CD4-positive, alpha-beta memory T cell (primary cell): ENCODE measurements at regions not wholly inside any gene's neighbourhood (a gene's known extent, or its start where the extent isn't known, plus 50 kb on each side); places are given as distances from the start of the nearest gene placed in this dataset.
A peak's percentile ranks its signal among the peaks of the same experiment; 100 is the strongest.
"Not testable (repeated sequence)": the region's sequence is repeated elsewhere in the genome, so short reads cannot be mapped to it uniquely, and the experiment has no call there.

Source experiments
- CTCF ChIA-PET: fragments of 350-600 bp; sonication (Branson Sonifier 250); formaldehyde crosslinking; loops from one replicate; lab custom pipeline; 2021; ENCODE audit warnings: inconsistent platforms; ENCODE audit not compliant: partially characterized antibody; lab: Charles Lee
- POLR2A ChIA-PET: fragments of 350-600 bp; sonication (Branson Sonifier 250); formaldehyde crosslinking; loops from one replicate; lab custom pipeline; 2021; ENCODE audit not compliant: partially characterized antibody; lab: Charles Lee
- DNase-seq, 5 donors: peaks; one replicate each; pipeline versions ENCODE4 v3.0.0 to v3.0.0-alpha.2; 2020 to 2022; ENCODE audit warnings: mixed read lengths in 1 of 5
- H3K27ac ChIP-seq: one replicate; pipeline ENCODE4 v1.7.0; 2013; ENCODE audit warnings: low read depth, low read length
- H3K27me3 ChIP-seq: 2 replicates; pipeline ENCODE4 v1.7.0; 2013; ENCODE audit warnings: mild to moderate bottlenecking, low read length, moderate library complexity; ENCODE audit not compliant: insufficient read depth
- H3K36me3 ChIP-seq: 2 replicates; pipeline ENCODE4 v1.7.0; 2013; ENCODE audit warnings: mild to moderate bottlenecking, low read length, moderate library complexity; ENCODE audit not compliant: insufficient read depth
- H3K4me1 ChIP-seq: 2 replicates; pipeline ENCODE4 v1.7.0; 2013; ENCODE audit warnings: mild to moderate bottlenecking, low read length, moderate library complexity; ENCODE audit not compliant: insufficient read depth
- H3K4me3 ChIP-seq, 2 donors: one replicate each; pipeline ENCODE4 v1.7.0; 2013; ENCODE audit warnings: low read length in 2 of 2, mild to moderate bottlenecking in 1 of 2
- H3K9me3 ChIP-seq, 2 donors: one replicate each; pipeline ENCODE4 v1.7.0; 2013; ENCODE audit warnings: low read length in 2 of 2, control low read depth in 1 of 2; ENCODE audit not compliant: control insufficient read depth in 1 of 2
- H3K27ac Mint-ChIP-seq, 7 donors: one replicate each; pipeline ENCODE4 v1.8.0; 2020 to 2021; ENCODE audit warnings: mixed read lengths in 7 of 7, mild to moderate bottlenecking in 6 of 7, inconsistent platforms in 3 of 7, moderate library complexity in 3 of 7
- H3K27me3 Mint-ChIP-seq, 2 donors: one replicate each; pipeline ENCODE4 v1.8.0; 2020 to 2021; ENCODE audit warnings: mixed read lengths in 2 of 2
- H3K36me3 Mint-ChIP-seq, 2 donors: one replicate each; pipeline ENCODE4 v1.8.0; 2020 to 2021; ENCODE audit warnings: mixed read lengths in 2 of 2, inconsistent platforms in 1 of 2, mild to moderate bottlenecking in 1 of 2
- H3K4me1 Mint-ChIP-seq, 4 donors: one replicate each; pipeline ENCODE4 v1.8.0; 2020 to 2021; ENCODE audit warnings: mixed read lengths in 4 of 4, mild to moderate bottlenecking in 1 of 4
- H3K4me3 Mint-ChIP-seq, 8 donors: one replicate each; pipeline ENCODE4 v1.8.0; 2020 to 2021; ENCODE audit warnings: mixed read lengths in 8 of 8, mild to moderate bottlenecking in 7 of 8, moderate library complexity in 6 of 8, inconsistent platforms in 3 of 8
- H3K9me3 Mint-ChIP-seq, 8 donors: one replicate each; pipeline ENCODE4 v1.8.0; 2020 to 2021; ENCODE audit warnings: mixed read lengths in 8 of 8, mild to moderate bottlenecking in 5 of 8, inconsistent platforms in 3 of 8, moderate library complexity in 1 of 8
- intact Hi-C: fragments of 100-400 bp; cut with micrococcal nuclease; formaldehyde crosslinking; loops from one replicate; pipeline ENCODE4 v1.15.1; 2023

GRCh38 chr3:89948008-89948407, 840.6 kb downstream of the EPHA3 start:
- Histone ChIP-seq H3K4me3 (no peak overlapping the region), H3K9me3 (no peaks in the 10 kb centered on the region), H3K27me3 (no peaks in the 10 kb centered on the region), H3K27ac (no peak overlapping the region), H3K36me3 (no peaks in the 10 kb centered on the region), H3K4me1 (no peaks in the 10 kb centered on the region)
- Mint-ChIP-seq H3K27ac (no peak overlapping the region), H3K27me3 (no peaks in the 10 kb centered on the region), H3K4me1 (no peaks in the 10 kb centered on the region), H3K9me3 (peaks cover 0 to 26% (median 5%) of the 10 kb centered on the region in 8 donors), H3K4me3 (no peak overlapping the region), H3K36me3 (no peaks in the 10 kb centered on the region)
- peak in 1 of 5 donors; percentile 19 for DNase-seq
- CTCF ChIA-PET, result no interaction called here
- intact Hi-C loops, result no loop called here
- POLR2A ChIA-PET, result no interaction called here

GRCh38 chr3:89950772-89951171, 843.4 kb downstream of the EPHA3 start:
- ChIA-PET CTCF (no interaction called here), POLR2A (no interaction called here)
- Mint-ChIP-seq H3K36me3 (no peaks in the 10 kb centered on the region), H3K27ac (no peak overlapping the region), H3K27me3 (no peaks in the 10 kb centered on the region), H3K9me3 (peaks cover 0 to 28% (median 10%) of the 10 kb centered on the region in 8 donors), H3K4me1 (no peaks in the 10 kb centered on the region), H3K4me3 (no peak overlapping the region)
- Histone ChIP-seq H3K27ac (no peak overlapping the region), H3K36me3 (no peaks in the 10 kb centered on the region), H3K4me3 (no peak overlapping the region), H3K27me3 (no peaks in the 10 kb centered on the region), H3K9me3 (no peaks in the 10 kb centered on the region), H3K4me1 (no peaks in the 10 kb centered on the region)
- intact Hi-C loops, result no loop called here
- DNase-seq, result no peak

- no peaks in the 10 kb centered on the region for H3K36me3 Mint-ChIP-seq
- ChIA-PET CTCF (no interaction called here), POLR2A (no interaction called here)
- Histone ChIP-seq H3K36me3 (no peaks in the 10 kb centered on the region), H3K4me3 (no peak overlapping the region), H3K27me3 (no peaks in the 10 kb centered on the region), H3K4me1 (no peaks in the 10 kb centered on the region), H3K9me3 (no peaks in the 10 kb centered on the region), H3K27ac (no peak overlapping the region)
- intact Hi-C loops, result no loop called here
- H3K9me3 Mint-ChIP-seq, result peaks cover 0 to 21% (median 12%) of the 10 kb centered on the region in 8 donors
- no peak overlapping the region for H3K4me3 Mint-ChIP-seq
- no peaks in the 10 kb centered on the region for H3K27me3 Mint-ChIP-seq
- DNase-seq, result no peak
- no peak overlapping the region for H3K27ac Mint-ChIP-seq
- no peaks in the 10 kb centered on the region for H3K4me1 Mint-ChIP-seq
These were observed 846.7 kb downstream of the EPHA3 start for GRCh38 chr3:89954137-89954536.

DNA sequence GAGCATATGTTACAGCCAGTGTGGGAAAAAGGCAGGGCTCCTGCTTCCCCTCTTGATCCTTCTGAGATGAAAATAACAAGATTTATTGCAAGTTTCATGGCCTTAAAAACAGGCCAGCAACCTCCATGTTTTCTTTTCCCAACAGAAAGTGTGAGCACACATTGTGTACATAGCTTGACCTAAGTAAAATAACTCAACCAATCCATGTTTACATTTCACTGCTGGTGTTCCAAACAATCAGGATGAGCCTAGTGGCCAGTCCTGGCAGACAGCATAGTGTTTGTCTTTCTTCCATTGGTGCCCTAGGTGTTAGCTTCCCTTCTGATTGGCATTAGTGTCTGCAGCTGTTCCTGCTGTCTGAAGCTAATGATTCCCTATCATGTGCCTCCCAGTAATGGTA, 847.7 kb downstream of the EPHA3 start:
- H3K27me3 ChIP-seq, result no peaks in the 10 kb centered on the region
- H3K4me3 ChIP-seq, result no peak overlapping the region
- peaks cover 0 to 21% (median 12%) of the 10 kb centered on the region in 8 donors for H3K9me3 Mint-ChIP-seq
- CTCF ChIA-PET, result no interaction called here
- H3K27ac Mint-ChIP-seq, result no peak overlapping the region
- intact Hi-C loops, result no loop called here
- no peaks in the 10 kb centered on the region for H3K36me3 Mint-ChIP-seq
- H3K4me1 ChIP-seq, result no peaks in the 10 kb centered on the region
- H3K9me3 ChIP-seq, result no peaks in the 10 kb centered on the region
- H3K4me1 Mint-ChIP-seq, result no peaks in the 10 kb centered on the region
- DNase-seq, result no peak
- no peak overlapping the region for H3K27ac ChIP-seq
- no peaks in the 10 kb centered on the region for H3K27me3 Mint-ChIP-seq
- no peaks in the 10 kb centered on the region for H3K36me3 ChIP-seq
- POLR2A ChIA-PET, result no interaction called here
- no peak overlapping the region for H3K4me3 Mint-ChIP-seq

DNA sequence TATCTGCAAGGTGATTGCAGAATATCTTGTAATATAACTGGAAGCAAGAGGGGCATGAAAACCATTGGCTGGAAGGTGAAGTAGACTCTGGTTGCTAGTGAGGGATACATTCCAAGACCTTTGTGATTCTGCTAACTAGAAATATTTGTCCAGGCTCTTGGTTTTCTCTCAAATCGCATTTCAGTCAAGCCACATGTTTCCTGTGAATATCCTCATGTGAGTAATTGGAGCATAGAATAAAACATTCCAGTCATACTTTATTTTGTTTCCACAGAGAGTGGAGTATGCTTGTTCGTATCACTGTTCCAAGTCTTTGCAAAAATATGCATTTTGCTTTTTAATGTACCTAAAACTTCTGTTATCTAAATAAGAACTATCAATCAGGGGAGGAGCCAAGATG, 850.0 kb downstream of the EPHA3 start:
- Mint-ChIP-seq H3K4me3 (no peak overlapping the region), H3K27ac (no peak overlapping the region), H3K9me3 (peaks cover 0 to 21% (median 12%) of the 10 kb centered on the region in 8 donors), H3K36me3 (no peaks in the 10 kb centered on the region), H3K27me3 (no peaks in the 10 kb centered on the region), H3K4me1 (no peaks in the 10 kb centered on the region)
- intact Hi-C loops, result no loop called here
- H3K4me3 ChIP-seq, result no peak overlapping the region
- no peaks in the 10 kb centered on the region for H3K36me3 ChIP-seq
- DNase-seq, result no peak
- POLR2A ChIA-PET, result no interaction called here
- CTCF ChIA-PET, result no interaction called here
- H3K4me1 ChIP-seq, result no peaks in the 10 kb centered on the region
- no peak overlapping the region for H3K27ac ChIP-seq
- H3K27me3 ChIP-seq, result no peaks in the 10 kb centered on the region
- H3K9me3 ChIP-seq, result no peaks in the 10 kb centered on the region

- H3K9me3 ChIP-seq, H3K36me3 ChIP-seq, intact Hi-C loops, H3K4me3 ChIP-seq, H3K4me3 Mint-ChIP-seq, CTCF ChIA-PET, H3K4me1 ChIP-seq, POLR2A ChIA-PET, H3K27ac ChIP-seq, H3K27me3 Mint-ChIP-seq, H3K27ac Mint-ChIP-seq, H3K27me3 ChIP-seq, H3K36me3 Mint-ChIP-seq, DNase-seq, H3K4me1 Mint-ChIP-seq: not testable (repeated sequence)
- H3K9me3 Mint-ChIP-seq, result peaks cover 0 to 21% (median 11%) of the 10 kb centered on the region in 8 donors
These were observed 850.7 kb downstream of the EPHA3 start for GRCh38 chr3:89958163-89958562.

DNA sequence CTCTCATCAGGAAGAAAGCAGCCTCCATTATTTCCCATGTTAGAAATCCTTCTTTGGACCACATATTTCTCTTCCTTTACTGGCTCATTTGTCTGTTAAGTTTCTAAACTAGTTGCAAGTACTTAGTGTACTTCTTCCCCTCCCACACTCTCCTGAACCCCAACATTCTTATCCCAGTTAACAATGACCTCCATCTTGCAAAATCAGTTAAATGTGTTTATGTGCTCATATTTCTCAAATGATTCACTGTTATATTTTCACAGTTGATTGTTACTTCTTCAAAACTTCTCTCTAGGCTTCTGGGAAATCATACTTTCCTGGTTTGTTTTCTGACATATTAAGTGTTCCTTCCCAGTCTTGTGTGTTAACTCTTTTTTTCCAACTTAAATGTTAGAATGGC, 856.9 kb downstream of the EPHA3 start:
- Histone ChIP-seq H3K27me3 (no peaks in the 10 kb centered on the region), H3K9me3 (no peaks in the 10 kb centered on the region), H3K36me3 (no peaks in the 10 kb centered on the region), H3K4me3 (no peak overlapping the region), H3K4me1 (no peaks in the 10 kb centered on the region), H3K27ac (no peak overlapping the region)
- H3K27me3 Mint-ChIP-seq, result no peaks in the 10 kb centered on the region
- peaks cover 0 to 26% (median 13%) of the 10 kb centered on the region in 8 donors for H3K9me3 Mint-ChIP-seq
- intact Hi-C loops, result no loop called here
- no peak overlapping the region for H3K27ac Mint-ChIP-seq
- POLR2A ChIA-PET, result no interaction called here
- no peaks in the 10 kb centered on the region for H3K36me3 Mint-ChIP-seq
- no peaks in the 10 kb centered on the region for H3K4me1 Mint-ChIP-seq
- DNase-seq, result no peak
- CTCF ChIA-PET, result no interaction called here
- H3K4me3 Mint-ChIP-seq, result no peak overlapping the region
